Ascending aorta (tissue), 2 donors: ENCODE measurements at regions not wholly inside any gene's neighbourhood (a gene's known extent, or its start where the extent isn't known, plus 50 kb on each side); places are given as distances from the start of the nearest gene placed in this dataset.

ENCODE experiments used
- DNase-seq, 2 donors: peaks; one replicate each; pipeline ENCODE4 v3.0.0-alpha.2; 2019; ENCODE audit warnings: low spot score in 2 of 2
- H3K27ac ChIP-seq, 2 donors: fragments of 200-600 bp; sonication (generic); one replicate each; pipeline ENCODE4 v1.5.1; 2016 to 2017; ENCODE audit warnings: mild to moderate bottlenecking in 1 of 2
- H3K27me3 ChIP-seq: fragments of 200-600 bp; sonication (generic); one replicate; pipeline ENCODE4 v1.5.1; 2017
- H3K36me3 ChIP-seq, 2 donors: fragments of 200-600 bp; sonication (generic); one replicate each; pipeline ENCODE4 v1.5.1; 2016
- H3K4me1 ChIP-seq, 2 donors: fragments of 200-600 bp; sonication (generic); one replicate each; pipeline ENCODE4 v1.5.1; 2016 to 2017; ENCODE audit warnings: mild to moderate bottlenecking in 1 of 2
- H3K4me3 ChIP-seq, 2 donors: fragments of 200-600 bp; sonication (generic); one replicate each; pipeline ENCODE4 v1.5.1; 2016 to 2017; ENCODE audit warnings: mild to moderate bottlenecking in 1 of 2
- H3K9me3 ChIP-seq, 2 donors: fragments of 200-600 bp; sonication (generic); one replicate each; pipeline ENCODE4 v1.5.1; 2016
- CTCF ChIP-seq, 3 experiments: fragments of 200-600 bp in 2 of 3; fragments of 450-650 bp in 1 of 3; sonication (generic) in 2 of 3; IDR thresholded peaks; one replicate each; pipeline ENCODE4 v1.5.1; 2016 to 2019; ENCODE audit warnings: antibody characterized with exemption in 3 of 3, mild to moderate bottlenecking in 1 of 3, moderate library complexity in 1 of 3
- intact Hi-C: fragments of 100-400 bp; cut with DNase I; formaldehyde crosslinking; loops from one replicate; pipeline ENCODE4 v1.15.1; 2023

- no peak for DNase-seq
- H3K36me3 ChIP-seq, result no peaks in the 10 kb centered on the region
- H3K9me3 ChIP-seq, result peaks cover 0 to 1% of the 10 kb centered on the region in 2 donors
- H3K27me3 ChIP-seq, result no peaks in the 10 kb centered on the region
- TF ChIP-seq CTCF (IDR thresholded peaks at IDR 0.05), result no peak
- intact Hi-C loops, result no loop called here
- H3K4me1 ChIP-seq, result no peaks in the 10 kb centered on the region
- H3K27ac ChIP-seq, result no peak overlapping the region
- H3K4me3 ChIP-seq, result no peak overlapping the region
These were observed 298.9 kb upstream of the CBLB start for GRCh38 chr3:106167728-106168127.

GRCh38 chr3:106168962-106169750 lies 300.3 kb upstream of the CBLB start:
- no peaks in the 10 kb centered on the region for H3K9me3 ChIP-seq
- no peak for DNase-seq
- H3K27ac ChIP-seq, result no peak overlapping the region
- H3K27me3 ChIP-seq, result no peaks in the 10 kb centered on the region
- no peaks in the 10 kb centered on the region for H3K4me1 ChIP-seq
- TF ChIP-seq CTCF (IDR thresholded peaks at IDR 0.05), result no peak
- no peaks in the 10 kb centered on the region for H3K36me3 ChIP-seq
- intact Hi-C loops, result no loop called here
- H3K4me3 ChIP-seq, result no peak overlapping the region

- intact Hi-C loops, result no loop called here
- no peak for TF ChIP-seq CTCF (IDR thresholded peaks at IDR 0.05)
- DNase-seq, result no peak
- Histone ChIP-seq H3K4me1 (no peaks in the 10 kb centered on the region), H3K27ac (no peak overlapping the region), H3K27me3 (no peaks in the 10 kb centered on the region), H3K4me3 (no peak overlapping the region), H3K9me3 (no peaks in the 10 kb centered on the region), H3K36me3 (no peaks in the 10 kb centered on the region)
These were observed 301.8 kb upstream of the CBLB start for GRCh38 chr3:106170636-106171035.

GRCh38 chr3:106172101-106172500 lies 303.3 kb upstream of the CBLB start:
- no peak overlapping the region for H3K4me3 ChIP-seq
- no peaks in the 10 kb centered on the region for H3K9me3 ChIP-seq
- TF ChIP-seq CTCF (IDR thresholded peaks at IDR 0.05), result no peak
- H3K27me3 ChIP-seq, result no peaks in the 10 kb centered on the region
- intact Hi-C loops, result no loop called here
- H3K4me1 ChIP-seq, result peaks cover 0 to 3% of the 10 kb centered on the region in 2 donors
- no peaks in the 10 kb centered on the region for H3K36me3 ChIP-seq
- DNase-seq, result no peak
- no peak overlapping the region for H3K27ac ChIP-seq

- no peak for TF ChIP-seq CTCF (IDR thresholded peaks at IDR 0.05)
- Histone ChIP-seq H3K27ac (no peak overlapping the region), H3K36me3 (no peaks in the 10 kb centered on the region), H3K4me3 (no peak overlapping the region), H3K27me3 (no peaks in the 10 kb centered on the region), H3K9me3 (no peaks in the 10 kb centered on the region), H3K4me1 (peaks cover 0 to 3% of the 10 kb centered on the region in 2 donors)
- no peak for DNase-seq
- intact Hi-C loops, result no loop called here
These were observed 304.0 kb upstream of the CBLB start for GRCh38 chr3:106172780-106173179.
